ENCODE measurements at regions not wholly inside any gene's neighbourhood (a gene's known extent, or its start where the extent isn't known, plus 50 kb on each side); places are given as distances from the start of the nearest gene placed in this dataset.

- Histone ChIP-seq H3F3A (ENCODE audit: insufficient read depth, low read length, poor library complexity, severe bottlenecking) (peaks cover 4% of the 10 kb centered on the region), H4K20me1 (ENCODE audit: insufficient read depth) (no peaks in the 10 kb centered on the region), H3K4me2 (ENCODE audit: low read length) (no peak overlapping the region), H3K9ac (ENCODE audit: low read length) (no peak overlapping the region), H3K9me2 (ENCODE audit: insufficient read depth, low read length) (no peaks in the 10 kb centered on the region), H3K79me2 (replicated peaks; ENCODE audit: insufficient read depth, low read length) (no peaks in the 10 kb centered on the region), H3K27ac (ENCODE audit: low read length) (no peak overlapping the region), H3K27me3 (ENCODE audit: insufficient read depth, low read depth, low read length) (no peaks in the 10 kb centered on the region), H3K36me3 (ENCODE audit: insufficient read depth, low read length) (no peaks in the 10 kb centered on the region), H3K4me3 (ENCODE audit: low read length) (no peak overlapping the region), H3K9me3 (ENCODE audit: low read length) (no peaks in the 10 kb centered on the region), H2AFZ (ENCODE audit: low read depth, low read length) (no peak overlapping the region)
- TF ChIP-seq CTCF (IDR thresholded peaks at IDR 0.05; ENCODE audit: poor library complexity, severe bottlenecking) (no peak), TAF1 (IDR thresholded peaks at IDR 0.05; ENCODE audit: low read depth) (no peak), RAD21 (conservative IDR thresholded peaks at IDR 0.05) (no peak)
These were observed 298.1 kb upstream of the PITX2 start for GRCh38 chr4:110920990-110921389.

- Histone ChIP-seq H3K36me3 (ENCODE audit: insufficient read depth, low read length) (no peaks in the 10 kb centered on the region), H3K4me2 (ENCODE audit: low read length) (no peak overlapping the region), H3K9ac (ENCODE audit: low read length) (no peak overlapping the region), H3K79me2 (replicated peaks; ENCODE audit: insufficient read depth, low read length) (no peaks in the 10 kb centered on the region), H3K4me3 (ENCODE audit: low read length) (no peak overlapping the region), H3K27me3 (ENCODE audit: insufficient read depth, low read depth, low read length) (no peaks in the 10 kb centered on the region), H3K9me3 (ENCODE audit: low read length) (no peaks in the 10 kb centered on the region), H3F3A (ENCODE audit: insufficient read depth, low read length, poor library complexity, severe bottlenecking) (no peaks in the 10 kb centered on the region), H2AFZ (ENCODE audit: low read depth, low read length) (no peak overlapping the region), H4K20me1 (ENCODE audit: insufficient read depth) (no peaks in the 10 kb centered on the region), H3K9me2 (ENCODE audit: insufficient read depth, low read length) (no peaks in the 10 kb centered on the region), H3K27ac (ENCODE audit: low read length) (no peak overlapping the region)
- no peak for TF ChIP-seq REST (IDR thresholded peaks at IDR 0.05; ENCODE audit: borderline replicate concordance)
- TF ChIP-seq MXI1 (conservative IDR thresholded peaks at IDR 0.05; ENCODE audit: poor library complexity, severe bottlenecking), result no peak
- no peak for TF ChIP-seq SMC3 (conservative IDR thresholded peaks at IDR 0.05; ENCODE audit: poor library complexity)
- TF ChIP-seq POLR2AphosphoS5 (IDR thresholded peaks at IDR 0.05), result no peak
- TF ChIP-seq CTCF (IDR thresholded peaks at IDR 0.05; ENCODE audit: poor library complexity, severe bottlenecking), result no peak
- no peak for TF ChIP-seq EP300 (conservative IDR thresholded peaks at IDR 0.05; ENCODE audit: poor library complexity, severe bottlenecking)
- no peak for TF ChIP-seq EZH2 (IDR thresholded peaks at IDR 0.05; ENCODE audit: borderline replicate concordance, insufficient read depth, low read length, poor library complexity, severe bottlenecking)
- TF ChIP-seq TAF1 (IDR thresholded peaks at IDR 0.05; ENCODE audit: low read depth), result no peak
- no peak for TF ChIP-seq RAD21 (conservative IDR thresholded peaks at IDR 0.05)
These were observed 301.9 kb upstream of the PITX2 start for GRCh38 chr4:110924761-110925160.
